GM18520 (cell line): ENCODE measurements at regions not wholly inside any gene's neighbourhood (a gene's known extent, or its start where the extent isn't known, plus 50 kb on each side); places are given as distances from the start of the nearest gene placed in this dataset.

ENCODE experiments used
- ATAC-seq: cut with Tn5 transposase; IDR thresholded peaks from one replicate; pipeline ENCODE4 v1.9.1; 2021; ENCODE audit not compliant: unreplicated experiment

- ATAC-seq: no peak
These were observed 364.3 kb upstream of the USP24 start for GRCh38 chr1:55579332-55580001.

GRCh38 chr1:55578646-55579045, 363.5 kb upstream of the USP24 start:
- ATAC-seq: no peak

GRCh38 chr1:55575571-55576279, 360.6 kb upstream of the USP24 start:
- no peak for ATAC-seq

- ATAC-seq: no peak
These were observed 359.6 kb upstream of the USP24 start for GRCh38 chr1:55574691-55575225.

GRCh38 chr1:55572878-55573734, 357.9 kb upstream of the USP24 start:
- no peak for ATAC-seq

- no peak for ATAC-seq
These were observed 356.6 kb upstream of the USP24 start for GRCh38 chr1:55571767-55572166.

- no peak for ATAC-seq
These were observed 354.3 kb upstream of the USP24 start for GRCh38 chr1:55569417-55569816.

- ATAC-seq: no peak
These were observed 353.6 kb upstream of the USP24 start for GRCh38 chr1:55568732-55569131.

GRCh38 chr1:55560266-55560665, 345.1 kb upstream of the USP24 start:
- no peak for ATAC-seq

GRCh38 chr1:55559842-55560241, 344.7 kb upstream of the USP24 start:
- ATAC-seq: no peak

GRCh38 chr1:55559161-55559611, 344.0 kb upstream of the USP24 start:
- no peak for ATAC-seq

- no peak for ATAC-seq
These were observed 343.4 kb upstream of the USP24 start for GRCh38 chr1:55558515-55558914.

- no peak for ATAC-seq
These were observed 341.0 kb upstream of the USP24 start for GRCh38 chr1:55555956-55556725.

- ATAC-seq: no peak
These were observed 339.4 kb upstream of the USP24 start for GRCh38 chr1:55554611-55555010.

- no peak for ATAC-seq
These were observed 337.5 kb upstream of the USP24 start for GRCh38 chr1:55552636-55553035.

- ATAC-seq: no peak
These were observed 332.2 kb upstream of the USP24 start for GRCh38 chr1:55547405-55547804.

GRCh38 chr1:55546553-55546952, 331.4 kb upstream of the USP24 start:
- no peak for ATAC-seq

GRCh38 chr1:55544826-55545225, 329.7 kb upstream of the USP24 start:
- ATAC-seq: no peak

GRCh38 chr1:55542901-55543504, 327.8 kb upstream of the USP24 start:
- ATAC-seq: no peak

GRCh38 chr1:55541296-55541695, 326.1 kb upstream of the USP24 start:
- ATAC-seq: no peak
